ENCODE measurements at regions not wholly inside any gene's neighbourhood (a gene's known extent, or its start where the extent isn't known, plus 50 kb on each side); places are given as distances from the start of the nearest gene placed in this dataset.

- no peak for DNase-seq (ENCODE audit: low read depth in 2 of 2)
These were observed 537.0 kb downstream of the BRD1 start for GRCh38 chr22:49290711-49291110.

- no peak for DNase-seq (ENCODE audit: low read depth in 2 of 2)
These were observed 537.6 kb downstream of the BRD1 start for GRCh38 chr22:49289822-49290679.

GRCh38 chr22:49286181-49286760 is 541.4 kb downstream of the BRD1 start:
- DNase-seq (ENCODE audit: low read depth in 2 of 2): no peak

DNA sequence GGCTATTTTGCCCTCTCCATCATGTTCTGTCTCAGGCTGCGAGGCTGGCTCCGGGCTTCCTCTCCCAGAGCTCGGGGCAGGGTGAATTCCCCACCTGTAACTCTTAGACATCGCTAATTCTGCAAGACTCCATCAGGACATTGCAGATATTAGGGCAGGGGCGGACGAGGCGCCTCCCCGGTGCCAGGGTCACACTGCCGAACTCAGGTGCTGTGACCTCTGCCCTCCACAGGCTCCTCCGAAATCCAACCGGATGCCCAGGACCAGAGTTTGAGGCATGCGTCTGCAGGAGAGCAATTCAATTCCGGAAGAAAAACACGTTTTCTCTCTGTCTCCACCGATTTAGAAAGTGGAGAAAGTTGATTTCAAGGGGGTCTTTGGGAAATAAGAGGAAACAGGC is 542.7 kb downstream of the BRD1 start:
- no peak for DNase-seq (ENCODE audit: low read depth in 2 of 2)

- no peak for DNase-seq (ENCODE audit: low read depth in 2 of 2)
These were observed 543.5 kb downstream of the BRD1 start for GRCh38 chr22:49284056-49284784.

GRCh38 chr22:49282596-49282995 is 545.1 kb downstream of the BRD1 start:
- no peak for DNase-seq (ENCODE audit: low read depth in 2 of 2)

- DNase-seq (ENCODE audit: low read depth in 2 of 2): no peak
These were observed 546.0 kb downstream of the BRD1 start for GRCh38 chr22:49281467-49282340.

DNA sequence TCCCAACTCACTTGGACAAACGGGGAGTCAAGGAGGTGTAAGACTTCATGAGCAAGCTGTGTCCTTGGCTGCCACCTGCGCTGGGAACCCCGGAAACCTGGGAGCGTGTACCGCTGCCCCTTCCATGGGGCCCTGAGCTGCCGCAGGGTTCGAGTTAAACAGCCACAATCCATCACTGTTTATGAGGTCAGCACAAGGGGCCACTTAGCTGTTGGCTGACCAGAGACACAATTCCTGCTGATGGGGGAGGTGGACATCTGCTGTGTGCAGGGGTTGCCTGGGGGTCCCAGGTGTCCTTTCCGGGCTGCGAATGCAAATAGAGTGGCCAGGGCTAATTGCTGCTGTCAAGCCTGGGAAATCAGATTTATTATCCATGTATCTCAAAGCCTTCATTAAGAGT is 549.3 kb downstream of the BRD1 start:
- DNase-seq (ENCODE audit: low read depth in 2 of 2): no peak

DNA sequence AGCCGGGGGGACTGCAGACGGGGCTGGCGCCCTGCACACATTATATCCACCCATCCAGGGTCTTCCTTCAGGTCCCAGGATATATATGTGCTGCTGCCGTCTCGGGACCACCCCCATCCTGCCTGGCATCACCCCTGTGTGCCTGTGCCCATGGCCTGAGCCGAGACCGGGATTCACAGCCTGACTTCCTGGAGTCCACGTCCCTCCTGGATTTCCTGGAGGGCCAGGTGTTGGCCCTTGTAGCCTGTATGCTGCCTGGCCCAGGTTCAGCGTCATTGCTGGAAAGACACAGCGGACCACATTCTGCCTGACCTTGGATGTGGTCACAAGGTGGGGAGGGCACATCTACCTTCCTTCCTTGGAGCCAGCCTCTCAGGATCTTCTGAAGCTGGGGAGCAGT is 551.1 kb downstream of the BRD1 start:
- DNase-seq (ENCODE audit: low read depth in 2 of 2): no peak

DNA sequence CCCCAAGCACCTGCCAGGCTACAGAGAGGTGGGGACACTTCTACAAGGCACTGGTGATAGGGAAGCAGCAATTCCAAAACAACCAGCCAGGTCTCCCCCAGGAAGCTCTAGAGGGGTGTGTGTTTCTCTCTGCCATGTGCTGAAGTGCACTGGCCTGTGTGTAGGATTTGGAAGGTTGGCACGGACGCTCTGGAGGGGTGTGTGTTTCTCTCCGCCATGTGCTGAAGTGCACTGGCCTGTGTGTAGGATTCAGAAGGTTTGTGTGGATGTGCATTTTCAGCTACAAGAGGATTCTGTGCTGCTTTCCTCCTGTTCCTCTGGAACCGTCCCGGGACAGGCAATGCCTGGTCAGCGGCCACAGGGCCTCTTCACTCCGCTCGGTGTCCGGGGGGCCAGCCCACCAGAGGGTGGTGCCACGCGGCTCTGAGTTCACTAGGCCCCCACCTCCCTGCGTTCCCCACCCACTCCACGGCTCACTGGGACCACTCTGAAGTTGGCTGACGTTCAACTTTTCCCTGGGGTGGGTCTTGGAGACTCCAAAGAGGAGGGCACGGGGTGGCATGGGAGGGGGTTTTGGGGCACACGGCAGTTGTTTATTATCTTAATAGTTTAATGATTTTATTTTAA is 552.8 kb downstream of the BRD1 start:
- no peak for DNase-seq (ENCODE audit: low read depth in 2 of 2)

DNA sequence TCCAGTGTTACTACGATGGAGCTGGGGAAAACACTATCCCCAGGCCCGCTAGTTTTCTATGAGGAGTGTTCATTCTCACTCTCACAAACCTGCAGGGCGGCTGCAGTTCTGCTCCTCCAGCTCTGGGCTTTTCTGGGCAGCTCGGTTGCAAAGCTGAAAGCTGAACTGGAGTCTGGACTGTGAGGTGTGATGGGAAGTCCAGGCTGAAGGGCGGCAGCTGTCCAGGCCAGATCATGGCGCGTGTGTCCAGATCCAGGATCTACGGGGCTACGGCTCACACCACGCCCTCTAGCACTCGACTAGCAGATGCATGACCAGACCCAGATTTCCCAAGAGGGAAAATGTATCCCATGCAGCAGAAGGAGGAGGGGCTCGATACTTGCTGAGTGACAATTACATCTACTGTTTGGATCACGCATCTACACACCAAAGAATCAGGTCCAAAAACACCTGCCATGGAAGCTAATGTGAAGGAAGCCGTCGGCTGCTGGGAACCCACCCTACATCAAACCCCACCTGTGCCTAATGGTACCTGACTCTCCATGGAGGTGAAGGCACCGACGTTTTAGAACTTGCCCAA is 555.0 kb downstream of the BRD1 start:
- DNase-seq (ENCODE audit: low read depth in 2 of 2): no peak

- no peak for DNase-seq (ENCODE audit: low read depth in 2 of 2)
These were observed 555.8 kb downstream of the BRD1 start for GRCh38 chr22:49271831-49272230.

GRCh38 chr22:49271369-49271727 is 556.3 kb downstream of the BRD1 start:
- no peak for DNase-seq (ENCODE audit: low read depth in 2 of 2)

DNA sequence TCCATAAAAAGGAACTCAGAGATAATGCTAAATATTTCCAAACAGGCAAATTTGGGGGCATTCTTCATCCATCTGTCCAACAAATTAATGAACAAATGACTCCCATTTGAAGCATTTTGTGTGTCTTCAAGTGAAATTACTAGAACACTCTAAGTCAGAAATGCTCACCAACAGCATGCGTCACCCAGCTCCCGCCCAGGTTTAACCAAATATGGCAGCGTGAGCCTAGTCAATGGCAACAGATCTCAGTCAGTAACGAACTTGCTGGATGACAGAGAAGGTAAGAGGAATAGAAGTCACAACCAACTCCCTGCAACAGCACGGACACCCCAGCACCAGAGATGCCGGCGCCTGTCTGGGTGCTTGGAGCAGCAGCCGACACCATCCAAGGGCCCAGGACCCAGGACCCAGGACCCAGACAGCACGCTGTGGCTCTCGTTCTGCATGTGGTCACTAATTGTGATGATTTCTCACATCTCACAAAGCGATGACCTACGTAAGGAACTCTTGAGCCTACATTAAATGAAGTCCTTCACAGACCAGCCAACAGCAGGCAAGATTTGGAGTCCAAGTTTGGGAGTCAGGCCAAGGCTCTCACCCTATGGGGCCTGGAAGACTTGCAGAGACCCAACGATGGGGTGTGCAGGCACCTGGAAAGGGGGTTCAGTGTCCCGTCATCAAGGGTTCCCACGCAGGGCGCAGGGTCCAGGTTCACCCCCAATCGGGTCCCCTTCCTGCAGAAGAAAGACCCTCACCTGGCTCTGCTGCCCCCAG is 556.9 kb downstream of the BRD1 start:
- no peak for DNase-seq (ENCODE audit: low read depth in 2 of 2)

- no peak for DNase-seq (ENCODE audit: low read depth in 2 of 2)
These were observed 557.7 kb downstream of the BRD1 start for GRCh38 chr22:49269928-49270327.

DNA sequence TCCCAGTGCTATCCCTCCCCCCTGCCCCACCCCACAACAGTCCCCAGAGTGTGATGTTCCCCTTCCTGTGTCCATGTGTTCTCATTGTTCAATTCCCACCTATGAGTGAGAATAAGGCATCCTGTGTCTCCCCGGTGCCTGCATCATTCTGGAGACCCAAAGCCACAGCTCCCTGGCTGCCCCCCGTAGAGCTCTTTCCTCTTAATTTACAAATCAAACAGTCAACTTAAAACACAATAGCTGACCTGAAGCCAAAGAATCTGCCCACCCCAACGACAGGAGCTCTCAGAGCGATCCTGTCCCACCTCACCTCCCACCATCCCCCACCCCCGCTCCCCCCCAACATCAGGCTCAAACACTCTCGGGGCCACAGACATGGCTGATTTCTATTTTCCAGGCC is 558.3 kb downstream of the BRD1 start:
- DNase-seq (ENCODE audit: low read depth in 2 of 2): no peak

GRCh38 chr22:49268924-49269323 is 558.7 kb downstream of the BRD1 start:
- no peak for DNase-seq (ENCODE audit: low read depth in 2 of 2)

- DNase-seq (ENCODE audit: low read depth in 2 of 2): no peak
These were observed 559.7 kb downstream of the BRD1 start for GRCh38 chr22:49267996-49268395.

DNA sequence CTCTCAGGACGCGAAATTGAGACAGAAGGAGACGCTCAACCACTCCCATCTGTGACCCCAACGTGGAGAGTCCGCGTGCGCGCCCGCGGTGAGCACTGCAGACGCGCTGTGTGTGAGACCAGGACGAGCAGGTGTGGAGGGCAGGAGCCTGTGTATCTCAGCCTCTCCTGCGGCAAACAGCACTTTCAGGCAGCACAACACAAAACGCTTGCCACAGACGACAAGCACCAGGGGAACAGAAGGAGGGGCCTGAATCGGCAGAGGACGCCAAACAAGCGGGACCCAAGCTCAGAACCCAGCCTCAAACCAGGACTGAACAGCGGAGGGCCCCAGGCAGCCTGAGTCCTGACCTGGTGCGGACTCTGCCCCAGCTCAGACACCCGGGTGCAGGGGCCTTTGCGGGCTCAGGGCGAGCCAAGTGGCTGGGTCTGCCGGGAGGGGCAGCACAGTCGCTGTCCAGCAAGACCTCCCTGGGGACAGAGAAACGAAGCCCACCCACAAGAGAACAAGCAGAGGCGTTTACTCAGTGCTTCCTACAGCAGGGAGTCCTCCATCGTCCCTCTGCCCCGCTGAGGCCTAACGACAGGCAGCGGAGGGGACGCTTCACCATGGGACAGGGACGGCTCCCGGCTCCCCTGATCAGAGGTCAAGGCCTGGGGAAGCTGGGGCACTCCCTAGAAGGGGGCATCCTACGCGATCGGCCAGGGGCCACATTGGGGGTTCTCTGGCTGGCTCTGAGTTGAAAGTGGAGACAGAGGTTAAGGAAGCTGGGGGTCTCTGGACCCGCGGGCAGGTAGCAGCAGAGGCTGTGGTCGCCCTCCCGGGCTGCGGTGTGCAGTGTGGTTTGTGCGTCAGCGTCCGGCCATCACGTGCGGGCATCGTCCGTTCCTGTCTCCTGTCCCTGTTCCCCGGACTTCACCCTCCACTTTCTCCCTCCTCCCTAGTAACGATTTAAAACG is 560.8 kb downstream of the BRD1 start:
- DNase-seq (ENCODE audit: low read depth in 2 of 2): no peak
